Endothelial cell of umbilical vein (primary cell): ENCODE measurements at regions not wholly inside any gene's neighbourhood (a gene's known extent, or its start where the extent isn't known, plus 50 kb on each side); places are given as distances from the start of the nearest gene placed in this dataset.

Experiments
- EZH2 ChIP-seq: IDR thresholded peaks from 2 replicates; pipeline ENCODE4 v1.6.1; 2012; ENCODE audit warnings: borderline replicate concordance, low read depth, mild to moderate bottlenecking, moderate library complexity, low read length, inconsistent platforms; ENCODE audit not compliant: severe bottlenecking
- GATA2 ChIP-seq: IDR thresholded peaks from 2 replicates; pipeline ENCODE4 v1.7.0; 2011; ENCODE audit warnings: low read depth, mild to moderate bottlenecking, moderate library complexity, mixed read lengths, low read length; ENCODE audit not compliant: insufficient read length, insufficient read depth
- MYC ChIP-seq: IDR thresholded peaks from one replicate; pipeline ENCODE4 v1.6.1; 2011; ENCODE audit warnings: mild to moderate bottlenecking, low read depth, low read length
- POLR2A ChIP-seq: IDR thresholded peaks from 2 replicates; pipeline ENCODE4 v1.6.1; 2012; ENCODE audit warnings: low read depth, mild to moderate bottlenecking, control low read depth, low read length
- POLR2AphosphoS5 ChIP-seq: IDR thresholded peaks from 2 replicates; pipeline ENCODE4 v1.6.1; 2012; ENCODE audit warnings: low read depth, mild to moderate bottlenecking, control low read depth, low read length, moderate library complexity; ENCODE audit not compliant: insufficient read depth
- TF ChIP-seq, protein P1 (sequence below), 2 donors: IDR thresholded peaks; 1 replicate in 1 of 2; 2 replicates in 1 of 2; pipeline ENCODE4 v1.5.1; 2011; ENCODE audit warnings: low read length in 2 of 2, mild to moderate bottlenecking in 2 of 2, moderate library complexity in 2 of 2, control low read depth in 1 of 2, inconsistent platforms in 1 of 2, low read depth in 1 of 2; ENCODE audit not compliant: insufficient read depth in 1 of 2; ENCODE audit errors: extremely low read depth in 1 of 2
- TF ChIP-seq, protein P2 (sequence below): IDR thresholded peaks from 2 replicates; pipeline ENCODE4 v1.6.1; 2011; ENCODE audit not compliant: insufficient read depth, insufficient read length

DNA sequence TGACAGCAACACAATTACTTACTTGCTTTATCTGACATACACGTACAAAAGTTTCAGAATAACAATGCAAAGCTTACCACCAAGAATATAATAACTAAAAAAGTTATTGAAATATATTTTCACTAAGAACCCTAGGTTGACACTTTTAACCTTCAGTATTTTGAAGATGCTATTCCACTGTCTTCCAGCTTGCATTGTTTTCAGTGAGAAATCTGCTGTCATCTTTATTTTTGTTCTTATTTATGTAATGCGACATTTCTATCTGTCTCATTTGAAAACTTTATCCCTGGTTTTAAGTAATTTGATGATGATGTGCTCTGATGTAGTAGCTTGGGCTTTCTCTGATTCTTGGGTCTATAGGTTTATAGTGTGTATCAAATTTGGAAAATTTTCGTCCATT, 165.0 kb upstream of the SMIM21 start:
- TF ChIP-seq POLR2AphosphoS5, result no peak
- TF ChIP-seq, protein P1, sequence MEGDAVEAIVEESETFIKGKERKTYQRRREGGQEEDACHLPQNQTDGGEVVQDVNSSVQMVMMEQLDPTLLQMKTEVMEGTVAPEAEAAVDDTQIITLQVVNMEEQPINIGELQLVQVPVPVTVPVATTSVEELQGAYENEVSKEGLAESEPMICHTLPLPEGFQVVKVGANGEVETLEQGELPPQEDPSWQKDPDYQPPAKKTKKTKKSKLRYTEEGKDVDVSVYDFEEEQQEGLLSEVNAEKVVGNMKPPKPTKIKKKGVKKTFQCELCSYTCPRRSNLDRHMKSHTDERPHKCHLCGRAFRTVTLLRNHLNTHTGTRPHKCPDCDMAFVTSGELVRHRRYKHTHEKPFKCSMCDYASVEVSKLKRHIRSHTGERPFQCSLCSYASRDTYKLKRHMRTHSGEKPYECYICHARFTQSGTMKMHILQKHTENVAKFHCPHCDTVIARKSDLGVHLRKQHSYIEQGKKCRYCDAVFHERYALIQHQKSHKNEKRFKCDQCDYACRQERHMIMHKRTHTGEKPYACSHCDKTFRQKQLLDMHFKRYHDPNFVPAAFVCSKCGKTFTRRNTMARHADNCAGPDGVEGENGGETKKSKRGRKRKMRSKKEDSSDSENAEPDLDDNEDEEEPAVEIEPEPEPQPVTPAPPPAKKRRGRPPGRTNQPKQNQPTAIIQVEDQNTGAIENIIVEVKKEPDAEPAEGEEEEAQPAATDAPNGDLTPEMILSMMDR (IDR thresholded peaks at IDR 0.05; ENCODE audit: extremely low read depth in 1 of 2, insufficient read depth in 1 of 2, low read depth in 1 of 2, low read length in 2 of 2), result no peak
- no peak for TF ChIP-seq POLR2A
- TF ChIP-seq MYC, result no peak
- TF ChIP-seq, protein P2, sequence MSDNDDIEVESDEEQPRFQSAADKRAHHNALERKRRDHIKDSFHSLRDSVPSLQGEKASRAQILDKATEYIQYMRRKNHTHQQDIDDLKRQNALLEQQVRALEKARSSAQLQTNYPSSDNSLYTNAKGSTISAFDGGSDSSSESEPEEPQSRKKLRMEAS, result no peak
- no peak for TF ChIP-seq EZH2
- no peak for TF ChIP-seq GATA2
